Activated CD4-positive, alpha-beta T cell treated with anti-CD3 and anti-CD28 coated beads, Interleukin-2, amount 50 U/mL, for 4 hours (primary cell): ENCODE measurements at regions not wholly inside any gene's neighbourhood (a gene's known extent, or its start where the extent isn't known, plus 50 kb on each side); places are given as distances from the start of the nearest gene placed in this dataset.
"Not testable (repeated sequence)": the region's sequence is repeated elsewhere in the genome, so short reads cannot be mapped to it uniquely, and the experiment has no call there.

Source experiments
- DNase-seq, 2 experiments: peaks; one replicate each; pipeline ENCODE4 v3.0.0-alpha.2; 2020

- no peak for DNase-seq
Observed at GRCh38 chr14:55769877-55770276, 189.9 kb downstream of the KTN1 start.

GRCh38 chr14:55771242-55771981, 191.4 kb downstream of the KTN1 start:
- no peak for DNase-seq

- no peak for DNase-seq
Observed at GRCh38 chr14:55772486-55772885, 192.5 kb downstream of the KTN1 start.

GRCh38 chr14:55773312-55773711, 193.3 kb downstream of the KTN1 start:
- no peak for DNase-seq

- no peak for DNase-seq
Observed at GRCh38 chr14:55773984-55774545, 194.1 kb downstream of the KTN1 start.

GRCh38 chr14:55777877-55778276, 197.9 kb downstream of the KTN1 start:
- DNase-seq: no peak

GRCh38 chr14:55780156-55780946, 200.3 kb downstream of the KTN1 start:
- no peak for DNase-seq

GRCh38 chr14:55781046-55781445, 201.0 kb downstream of the KTN1 start:
- no peak for DNase-seq

GRCh38 chr14:55782166-55782565, 202.2 kb downstream of the KTN1 start:
- DNase-seq: no peak

- DNase-seq: no peak
Observed at GRCh38 chr14:55789406-55789805, 209.4 kb downstream of the KTN1 start.

GRCh38 chr14:55794655-55795595, 214.9 kb downstream of the KTN1 start:
- DNase-seq: no peak

- DNase-seq: not testable (repeated sequence)
Observed at GRCh38 chr14:55796513-55796912, 216.5 kb downstream of the KTN1 start.

GRCh38 chr14:55798406-55798805, 218.4 kb downstream of the KTN1 start:
- no peak for DNase-seq

GRCh38 chr14:55799508-55800095, 219.6 kb downstream of the KTN1 start:
- no peak for DNase-seq

- DNase-seq: no peak
Observed at GRCh38 chr14:55800156-55800785, 220.3 kb downstream of the KTN1 start.

- DNase-seq: no peak
Observed at GRCh38 chr14:55801121-55801520, 221.1 kb downstream of the KTN1 start.

- no peak for DNase-seq
Observed at GRCh38 chr14:55802986-55803872, 223.2 kb downstream of the KTN1 start.

- no peak for DNase-seq
Observed at GRCh38 chr14:55803873-55804553, 224.0 kb downstream of the KTN1 start.

GRCh38 chr14:55805250-55805649, 225.2 kb downstream of the KTN1 start:
- DNase-seq: no peak
